ENCODE measurements at regions not wholly inside any gene's neighbourhood (a gene's known extent, or its start where the extent isn't known, plus 50 kb on each side); places are given as distances from the start of the nearest gene placed in this dataset.

GRCh38 chr11:116225236-116225635 is 547.6 kb downstream of the BUD13 start:
- Mint-ChIP-seq H3K4me1 (peaks cover 32% of the 10 kb centered on the region), H3K27ac (ENCODE audit: unreplicated experiment) (no peak overlapping the region), H3K27me3 (ENCODE audit: low read depth) (no peaks in the 10 kb centered on the region), H3K36me3 (ENCODE audit: low read depth) (no peaks in the 10 kb centered on the region), H3K9me3 (peaks cover 2% of the 10 kb centered on the region), H3K4me3 (no peak overlapping the region)
- DNase-seq (ENCODE audit: low read depth, low spot score), result no peak
- TF ChIP-seq, protein P1, sequence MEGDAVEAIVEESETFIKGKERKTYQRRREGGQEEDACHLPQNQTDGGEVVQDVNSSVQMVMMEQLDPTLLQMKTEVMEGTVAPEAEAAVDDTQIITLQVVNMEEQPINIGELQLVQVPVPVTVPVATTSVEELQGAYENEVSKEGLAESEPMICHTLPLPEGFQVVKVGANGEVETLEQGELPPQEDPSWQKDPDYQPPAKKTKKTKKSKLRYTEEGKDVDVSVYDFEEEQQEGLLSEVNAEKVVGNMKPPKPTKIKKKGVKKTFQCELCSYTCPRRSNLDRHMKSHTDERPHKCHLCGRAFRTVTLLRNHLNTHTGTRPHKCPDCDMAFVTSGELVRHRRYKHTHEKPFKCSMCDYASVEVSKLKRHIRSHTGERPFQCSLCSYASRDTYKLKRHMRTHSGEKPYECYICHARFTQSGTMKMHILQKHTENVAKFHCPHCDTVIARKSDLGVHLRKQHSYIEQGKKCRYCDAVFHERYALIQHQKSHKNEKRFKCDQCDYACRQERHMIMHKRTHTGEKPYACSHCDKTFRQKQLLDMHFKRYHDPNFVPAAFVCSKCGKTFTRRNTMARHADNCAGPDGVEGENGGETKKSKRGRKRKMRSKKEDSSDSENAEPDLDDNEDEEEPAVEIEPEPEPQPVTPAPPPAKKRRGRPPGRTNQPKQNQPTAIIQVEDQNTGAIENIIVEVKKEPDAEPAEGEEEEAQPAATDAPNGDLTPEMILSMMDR (conservative IDR thresholded peaks at IDR 0.05), result no peak

DNA sequence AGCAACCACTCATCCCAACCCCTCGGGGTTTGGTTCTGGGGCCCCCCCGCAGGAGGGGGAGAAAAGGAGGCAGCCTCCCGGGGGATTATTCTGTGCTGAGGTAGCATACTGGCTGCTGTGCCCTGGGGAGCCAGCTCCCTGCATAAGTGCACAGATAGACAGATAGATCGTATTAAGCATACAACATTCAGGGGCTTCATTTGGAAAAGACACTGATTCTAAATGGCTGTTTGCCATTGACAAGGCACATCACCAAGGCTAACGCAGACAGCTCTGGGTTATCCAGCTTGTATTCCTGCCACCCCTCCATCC is 547.9 kb downstream of the BUD13 start:
- Mint-ChIP-seq H3K36me3 (ENCODE audit: low read depth) (no peaks in the 10 kb centered on the region), H3K27me3 (ENCODE audit: low read depth) (no peaks in the 10 kb centered on the region), H3K4me3 (no peak overlapping the region), H3K9me3 (peaks cover 2% of the 10 kb centered on the region), H3K27ac (ENCODE audit: unreplicated experiment) (no peak overlapping the region), H3K4me1 (peaks cover 32% of the 10 kb centered on the region)
- no peak for DNase-seq (ENCODE audit: low read depth, low spot score)
- TF ChIP-seq, protein P1 (conservative IDR thresholded peaks at IDR 0.05), result no peak

DNA sequence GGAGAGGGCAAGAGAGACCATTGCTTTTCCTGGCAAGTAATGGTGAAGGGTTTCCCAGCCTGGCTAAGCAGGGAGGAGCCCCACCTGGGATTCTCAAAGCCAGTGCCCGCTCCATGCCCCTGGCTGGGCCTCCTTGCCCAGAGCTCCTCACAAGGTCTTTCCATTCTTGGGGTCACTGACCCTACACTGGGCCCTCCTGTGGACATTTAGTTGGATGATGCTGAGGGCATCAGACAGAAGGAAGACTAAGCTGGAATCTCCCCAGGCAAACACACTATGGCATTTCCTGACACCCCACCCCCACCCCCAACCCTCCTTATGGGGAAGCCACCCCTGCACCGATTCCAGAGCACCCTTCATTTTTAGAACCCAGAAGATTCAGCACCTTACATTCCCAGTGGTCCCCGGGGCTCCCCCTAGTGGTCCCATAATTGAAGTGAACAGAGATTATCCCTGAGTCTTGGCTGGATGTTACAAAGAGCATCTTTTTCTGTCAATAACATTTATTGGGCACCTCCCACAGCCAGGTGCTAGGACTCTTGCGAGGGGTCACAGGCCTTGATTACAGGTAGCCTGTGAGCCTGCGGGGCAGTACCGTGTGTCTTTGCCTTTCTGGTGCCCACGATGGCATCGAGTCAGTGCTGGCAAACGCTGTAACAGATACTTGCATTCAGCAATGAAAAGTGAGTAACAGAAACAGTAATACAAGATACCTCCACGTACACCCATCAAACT is 548.5 kb downstream of the BUD13 start:
- Mint-ChIP-seq H3K9me3 (peaks cover 2% of the 10 kb centered on the region), H3K4me3 (no peak overlapping the region), H3K36me3 (ENCODE audit: low read depth) (no peaks in the 10 kb centered on the region), H3K27me3 (ENCODE audit: low read depth) (no peaks in the 10 kb centered on the region), H3K27ac (ENCODE audit: unreplicated experiment) (no peak overlapping the region), H3K4me1 (peaks cover 29% of the 10 kb centered on the region)
- TF ChIP-seq, protein P1 (conservative IDR thresholded peaks at IDR 0.05), result peak; percentile 76
- peak; percentile 63 for DNase-seq (ENCODE audit: low read depth, low spot score)

DNA sequence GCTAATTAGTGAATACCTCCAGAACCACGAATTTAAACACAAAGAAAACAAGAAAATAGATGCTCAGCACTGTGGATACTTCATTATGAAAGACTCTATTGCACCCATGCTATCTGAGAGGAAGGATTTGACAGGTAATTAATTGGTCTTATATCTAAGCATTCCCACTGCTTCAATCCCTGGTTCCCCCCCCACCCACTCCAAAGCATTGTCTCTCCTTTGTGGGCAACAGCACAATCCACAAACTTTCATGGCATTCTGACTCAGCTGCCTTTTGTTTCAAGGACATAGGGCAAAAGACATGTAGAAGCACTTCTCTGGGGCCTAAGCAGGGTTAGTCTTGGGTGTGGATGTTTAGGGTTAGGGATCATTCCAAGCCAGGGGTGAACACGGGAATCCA is 551.4 kb downstream of the BUD13 start:
- H3K4me1 Mint-ChIP-seq, result peaks cover 30% of the 10 kb centered on the region
- DNase-seq (ENCODE audit: low read depth, low spot score), result no peak
- H3K27me3 Mint-ChIP-seq (ENCODE audit: low read depth), result no peaks in the 10 kb centered on the region
- no peak overlapping the region for H3K27ac Mint-ChIP-seq (ENCODE audit: unreplicated experiment)
- peaks cover 2% of the 10 kb centered on the region for H3K36me3 Mint-ChIP-seq (ENCODE audit: low read depth)
- peaks cover 11% of the 10 kb centered on the region for H3K9me3 Mint-ChIP-seq
- no peak overlapping the region for H3K4me3 Mint-ChIP-seq
- TF ChIP-seq, protein P1 (conservative IDR thresholded peaks at IDR 0.05), result no peak

DNA sequence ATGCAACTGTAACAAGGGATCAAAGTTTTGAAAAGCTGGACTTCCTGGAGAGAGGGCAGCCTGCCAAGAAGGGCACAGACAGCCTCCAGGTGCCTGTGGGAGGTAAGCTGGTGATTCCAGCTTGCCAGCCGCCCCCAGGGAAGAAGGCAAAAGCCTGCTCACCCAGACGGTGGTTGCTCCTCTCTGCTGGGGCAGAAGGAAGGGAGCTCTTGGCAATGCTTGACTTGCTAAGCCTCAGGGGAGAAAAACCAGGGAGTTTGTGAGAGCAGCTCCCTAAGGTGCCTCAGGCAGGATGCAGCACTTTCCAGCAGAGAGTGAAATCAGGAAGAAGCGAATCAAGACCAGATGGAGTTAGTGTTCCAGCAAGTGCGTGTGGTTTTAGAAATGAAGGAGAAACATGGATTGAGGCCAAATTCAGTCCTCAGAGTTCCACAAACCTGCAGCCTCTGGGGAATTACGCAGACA is 553.6 kb downstream of the BUD13 start:
- Mint-ChIP-seq H3K4me3 (no peak overlapping the region), H3K36me3 (ENCODE audit: low read depth) (peaks cover 2% of the 10 kb centered on the region), H3K27me3 (ENCODE audit: low read depth) (no peaks in the 10 kb centered on the region), H3K9me3 (peaks cover 11% of the 10 kb centered on the region), H3K4me1 (peaks cover 15% of the 10 kb centered on the region), H3K27ac (ENCODE audit: unreplicated experiment) (no peak overlapping the region)
- TF ChIP-seq, protein P1 (conservative IDR thresholded peaks at IDR 0.05), result no peak
- DNase-seq (ENCODE audit: low read depth, low spot score), result no peak
